NCI-H2107 (cell line): ENCODE measurements at regions not wholly inside any gene's neighbourhood (a gene's known extent, or its start where the extent isn't known, plus 50 kb on each side); places are given as distances from the start of the nearest gene placed in this dataset.

ENCODE experiments used
- DNase-seq: peaks from one replicate; lab custom pipeline; 2025; lab: John Stamatoyannopoulos, UW

GRCh38 chr3:83302091-83302490 lies 1540.6 kb upstream of the GBE1 start:
- no peak for DNase-seq

GRCh38 chr3:83317605-83318004 lies 1556.2 kb upstream of the GBE1 start:
- no peak for DNase-seq

DNA sequence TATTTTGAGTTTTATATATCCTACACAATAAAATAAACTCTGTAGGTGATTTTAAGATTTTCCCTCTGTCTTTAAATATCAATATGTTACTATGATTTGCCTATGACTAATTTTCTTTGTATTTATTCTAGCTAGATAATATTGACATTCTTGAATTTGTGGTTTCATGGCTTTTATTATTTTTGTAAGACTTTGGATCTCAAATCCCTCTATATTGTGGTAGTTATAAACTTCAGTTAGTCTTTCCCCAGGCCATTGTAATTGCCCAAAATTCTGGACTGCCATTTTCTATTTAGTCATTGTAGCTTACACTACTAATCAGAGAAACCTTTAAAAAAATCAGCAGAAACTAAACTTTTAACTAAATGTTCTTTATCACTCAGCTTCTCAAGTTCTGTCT lies 1559.3 kb upstream of the GBE1 start:
- DNase-seq = no peak

GRCh38 chr3:83321457-83321856 lies 1560.0 kb upstream of the GBE1 start:
- no peak for DNase-seq

DNA sequence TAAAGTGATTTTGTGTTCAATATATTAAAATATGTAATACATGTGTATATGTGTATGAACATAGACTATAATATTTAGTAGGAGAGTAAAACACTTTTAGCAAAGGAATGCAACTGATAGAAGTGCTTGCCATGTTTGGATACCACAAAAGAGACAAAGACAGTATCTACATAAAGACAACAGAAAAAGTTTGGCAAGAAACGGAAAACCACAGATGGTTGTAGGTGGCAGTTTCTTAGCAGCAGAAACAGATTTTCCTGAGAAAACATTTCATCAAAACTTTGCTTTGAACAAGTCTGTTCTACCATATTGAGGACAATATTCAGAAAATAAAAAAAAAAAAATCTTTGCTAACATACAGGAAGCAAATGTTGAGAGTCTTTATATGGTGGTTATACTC lies 1560.4 kb upstream of the GBE1 start:
- DNase-seq = no peak

- no peak for DNase-seq
Observed at GRCh38 chr3:83354205-83354604, 1592.8 kb upstream of the GBE1 start.

- no peak for DNase-seq
Observed at GRCh38 chr3:83393276-83393675, 1565.5 kb upstream of the CADM2 start.

GRCh38 chr3:83403927-83404326 lies 1554.9 kb upstream of the CADM2 start:
- no peak for DNase-seq

- DNase-seq = no peak
Observed at GRCh38 chr3:83426300-83426699, 1532.5 kb upstream of the CADM2 start.

- DNase-seq = no peak
Observed at GRCh38 chr3:83434880-83435587, 1523.8 kb upstream of the CADM2 start.

GRCh38 chr3:83438188-83438587 lies 1520.6 kb upstream of the CADM2 start:
- no peak for DNase-seq

- peak; percentile 10 for DNase-seq
Observed at GRCh38 chr3:83453056-83453455, 1505.7 kb upstream of the CADM2 start.

DNA sequence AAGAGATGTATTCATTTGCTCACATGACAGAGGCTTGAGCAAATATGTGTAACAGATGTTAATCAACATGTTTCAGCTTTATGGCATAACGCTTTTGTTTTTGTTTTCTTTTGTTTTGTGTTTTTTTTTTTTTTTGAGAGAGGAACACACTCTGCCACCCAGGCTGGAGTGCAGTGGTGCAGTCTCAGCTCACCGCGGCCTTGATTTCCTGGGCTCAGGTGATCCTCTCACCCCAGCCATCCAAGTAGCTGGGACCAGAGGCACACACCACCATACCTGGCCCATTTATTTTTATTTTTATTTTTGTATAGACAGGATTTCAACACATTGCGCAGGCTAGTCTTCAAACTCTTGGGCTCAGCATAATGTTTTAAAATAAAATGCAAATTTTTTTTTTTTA lies 1504.4 kb upstream of the CADM2 start:
- DNase-seq = no peak

DNA sequence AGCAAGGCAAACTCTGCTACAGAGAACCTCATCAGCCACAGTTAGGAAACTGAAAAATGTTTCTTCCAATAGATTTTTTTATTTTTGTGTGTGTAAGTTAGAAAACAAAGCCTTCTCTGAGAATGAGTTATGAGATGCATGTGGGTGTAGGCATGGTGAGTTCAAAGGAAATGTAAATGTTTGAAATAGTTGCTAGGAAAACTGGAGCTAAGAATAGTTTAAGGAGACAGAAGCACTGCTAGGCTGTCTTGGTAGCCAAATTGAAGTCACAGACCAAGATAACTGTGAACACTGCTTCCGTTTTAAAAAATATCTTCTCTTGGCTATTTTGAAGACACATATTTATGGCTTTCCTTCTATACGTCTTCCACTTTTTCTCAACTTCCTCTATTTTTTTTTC lies 1501.2 kb upstream of the CADM2 start:
- no peak for DNase-seq

DNA sequence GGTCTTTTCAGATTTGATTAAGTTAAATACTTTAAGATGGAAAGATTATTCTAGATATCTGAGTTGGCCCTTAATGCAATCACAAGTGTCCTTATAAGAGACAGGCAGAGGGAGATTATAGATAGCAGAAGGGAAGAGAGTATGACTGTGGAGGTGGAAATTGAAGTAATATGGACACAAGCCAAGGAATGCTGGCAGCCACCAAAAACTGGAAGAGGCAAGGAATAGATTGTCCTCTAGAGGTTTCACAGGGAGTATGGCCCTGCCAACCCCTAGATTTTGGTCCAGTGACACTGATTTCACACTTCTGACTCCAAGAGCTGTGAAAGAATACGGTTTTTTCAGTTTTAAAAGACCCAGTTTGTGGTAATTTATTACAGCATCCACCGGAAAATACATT lies 1498.7 kb upstream of the CADM2 start:
- no peak for DNase-seq

GRCh38 chr3:83461411-83461810 lies 1497.4 kb upstream of the CADM2 start:
- no peak for DNase-seq

DNA sequence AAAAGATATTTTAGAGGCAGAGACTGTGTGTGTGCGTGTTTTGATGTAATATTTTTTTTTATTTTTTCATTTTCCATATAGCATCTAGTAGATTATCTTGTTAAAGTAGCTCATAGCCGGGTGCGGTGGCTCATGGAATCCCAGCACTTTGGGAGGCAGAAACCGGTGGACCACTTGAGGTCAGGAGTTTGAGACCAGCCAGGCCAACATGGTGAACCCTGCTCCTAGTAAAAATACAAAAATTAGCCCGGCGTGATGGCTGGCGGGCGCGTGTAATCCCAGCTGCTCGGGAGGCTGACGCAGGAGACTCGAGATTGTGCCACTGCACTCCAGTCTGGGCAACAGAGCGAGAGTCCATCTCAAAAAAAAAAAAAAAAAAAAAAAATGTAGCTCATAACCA lies 1481.2 kb upstream of the CADM2 start:
- no peak for DNase-seq

DNA sequence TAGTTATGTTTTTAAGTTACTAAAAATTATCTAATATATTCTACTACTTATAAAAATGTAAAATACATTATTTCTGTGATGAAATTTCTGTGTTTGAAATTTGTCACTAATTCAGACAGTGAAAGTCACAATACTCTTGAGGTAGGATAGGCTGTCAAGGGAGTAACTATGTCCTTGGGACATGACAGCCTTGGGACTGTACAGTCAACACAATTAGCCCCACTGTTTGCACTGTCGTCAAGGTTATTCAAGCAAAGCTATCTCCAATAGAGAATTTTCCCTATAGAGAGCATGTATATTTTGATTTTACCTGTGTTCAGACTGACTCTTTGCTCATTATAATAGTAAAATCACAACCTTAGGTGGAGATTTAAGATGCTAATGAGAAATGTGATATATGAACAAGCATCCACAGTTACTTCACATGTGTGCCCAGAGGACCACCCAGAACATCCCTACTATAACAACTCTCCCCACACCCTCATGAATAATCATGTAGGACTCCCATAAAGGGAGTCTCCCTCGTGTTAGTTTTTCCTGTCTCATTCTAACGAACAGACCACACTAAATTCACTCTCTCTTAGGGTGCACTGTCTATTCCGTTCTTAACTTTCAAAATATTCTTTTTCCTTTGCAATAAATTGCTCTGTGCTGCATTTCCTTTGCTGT lies 1476.3 kb upstream of the CADM2 start:
- no peak for DNase-seq

- no peak for DNase-seq
Observed at GRCh38 chr3:83496462-83496861, 1462.3 kb upstream of the CADM2 start.

DNA sequence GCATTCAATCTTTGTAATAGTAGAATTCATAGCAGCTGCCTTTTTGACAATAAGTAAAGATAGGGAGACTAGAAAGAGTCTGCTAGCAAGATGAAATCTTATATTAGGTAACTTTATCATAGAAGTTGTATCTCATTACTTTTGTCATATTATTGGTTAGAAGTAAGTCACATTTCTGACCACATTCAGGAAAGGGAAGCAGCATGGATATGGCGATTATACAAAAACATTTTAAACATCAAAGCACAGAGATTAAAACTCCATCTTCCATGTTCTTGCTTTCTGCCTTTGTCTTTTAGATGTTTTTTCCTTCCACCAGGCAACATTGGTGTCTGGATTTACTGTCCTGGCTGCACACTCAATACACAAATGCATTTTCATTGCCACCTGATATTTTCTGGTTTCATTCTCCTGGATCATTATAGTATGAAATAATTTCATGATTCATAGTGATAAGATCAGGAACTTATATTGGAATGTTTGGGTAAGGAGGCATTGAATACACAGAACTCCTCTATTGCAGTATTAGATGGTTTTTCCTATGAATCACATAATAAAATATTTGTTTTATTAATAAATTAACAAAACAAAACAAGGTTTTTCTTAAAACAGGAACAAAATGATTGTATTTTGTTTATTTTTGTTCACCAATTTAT lies 1460.3 kb upstream of the CADM2 start:
- DNase-seq = no peak

- DNase-seq = no peak
Observed at GRCh38 chr3:83500422-83500821, 1458.4 kb upstream of the CADM2 start.

DNA sequence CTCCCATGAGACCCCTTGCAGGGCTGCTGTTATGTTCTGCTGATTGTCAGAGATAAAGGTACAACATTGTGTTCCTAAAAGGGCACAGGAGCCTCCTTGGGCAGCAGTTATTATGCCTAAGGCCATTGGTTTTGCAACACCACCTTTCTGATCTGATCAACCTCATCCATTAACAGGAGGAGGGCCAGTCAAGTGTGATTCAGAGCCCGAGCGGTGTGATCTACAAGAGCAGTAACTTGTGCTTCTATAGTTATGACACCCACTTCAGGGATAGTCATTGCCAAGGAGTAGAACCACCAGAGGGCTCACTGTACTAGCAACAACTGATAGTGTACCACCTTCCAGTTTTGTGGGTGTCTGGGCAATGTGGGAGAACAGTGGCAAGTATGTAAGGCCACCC lies 1457.9 kb upstream of the CADM2 start:
- DNase-seq = no peak

GRCh38 chr3:83513051-83513450 lies 1445.7 kb upstream of the CADM2 start:
- DNase-seq = no peak
